GM23248 (cell line): ENCODE measurements at regions not wholly inside any gene's neighbourhood (a gene's known extent, or its start where the extent isn't known, plus 50 kb on each side); places are given as distances from the start of the nearest gene placed in this dataset.

ENCODE experiments used
- EZH2 ChIP-seq: fragments of 200-600 bp; sonication (generic); IDR thresholded peaks from 2 replicates; pipeline ENCODE4 v1.6.1; 2018; ENCODE audit warnings: antibody characterized with exemption, mild to moderate bottlenecking; ENCODE audit not compliant: insufficient read depth, poor library complexity, severe bottlenecking
- EZH2phosphoT487 ChIP-seq: fragments of 200-600 bp; sonication (generic); IDR thresholded peaks from 2 replicates; pipeline ENCODE4 v1.6.1; 2018; ENCODE audit warnings: antibody characterized with exemption, moderate library complexity, mild to moderate bottlenecking, low read depth; ENCODE audit not compliant: insufficient read depth

DNA sequence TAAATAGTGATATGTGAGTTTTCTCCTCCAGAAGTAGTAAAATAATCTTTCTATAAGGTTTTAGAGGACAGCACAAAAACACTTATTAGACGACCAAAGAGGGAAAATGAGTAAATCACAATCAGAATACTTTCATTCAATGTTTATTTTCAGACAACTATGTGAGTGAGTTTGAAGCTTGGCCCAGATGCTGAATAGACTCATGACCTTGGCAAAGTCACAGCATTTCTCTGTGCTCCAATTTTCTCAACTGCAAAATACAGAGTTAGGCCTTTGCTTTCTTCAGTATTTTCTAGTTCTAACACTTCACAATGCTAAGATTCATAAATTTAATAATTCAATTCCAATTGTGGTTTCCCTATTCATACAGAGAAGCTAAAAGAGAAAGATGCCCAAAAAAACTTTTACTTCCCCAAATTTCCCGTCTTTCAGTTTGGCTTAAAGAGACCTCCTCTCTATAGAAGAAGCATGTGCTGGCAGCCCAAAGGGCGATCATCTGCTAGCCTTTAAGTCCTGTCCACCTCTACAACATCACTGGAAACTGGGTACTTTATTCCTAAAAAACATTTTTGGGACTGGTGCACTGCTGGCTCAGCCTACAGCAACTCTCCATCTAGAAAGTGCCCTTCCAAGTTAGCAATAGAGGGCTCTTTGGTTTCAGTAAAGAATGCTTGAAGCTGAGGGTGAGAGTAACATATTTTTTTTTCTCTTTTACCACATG lies 116.8 kb upstream of the GORAB start:
- TF ChIP-seq EZH2 (no peak), EZH2phosphoT487 (no peak)
